ENCODE measurements at regions not wholly inside any gene's neighbourhood (a gene's known extent, or its start where the extent isn't known, plus 50 kb on each side); places are given as distances from the start of the nearest gene placed in this dataset.
"Not testable (repeated sequence)": the region's sequence is repeated elsewhere in the genome, so short reads cannot be mapped to it uniquely, and the experiment has no call there.

DNA sequence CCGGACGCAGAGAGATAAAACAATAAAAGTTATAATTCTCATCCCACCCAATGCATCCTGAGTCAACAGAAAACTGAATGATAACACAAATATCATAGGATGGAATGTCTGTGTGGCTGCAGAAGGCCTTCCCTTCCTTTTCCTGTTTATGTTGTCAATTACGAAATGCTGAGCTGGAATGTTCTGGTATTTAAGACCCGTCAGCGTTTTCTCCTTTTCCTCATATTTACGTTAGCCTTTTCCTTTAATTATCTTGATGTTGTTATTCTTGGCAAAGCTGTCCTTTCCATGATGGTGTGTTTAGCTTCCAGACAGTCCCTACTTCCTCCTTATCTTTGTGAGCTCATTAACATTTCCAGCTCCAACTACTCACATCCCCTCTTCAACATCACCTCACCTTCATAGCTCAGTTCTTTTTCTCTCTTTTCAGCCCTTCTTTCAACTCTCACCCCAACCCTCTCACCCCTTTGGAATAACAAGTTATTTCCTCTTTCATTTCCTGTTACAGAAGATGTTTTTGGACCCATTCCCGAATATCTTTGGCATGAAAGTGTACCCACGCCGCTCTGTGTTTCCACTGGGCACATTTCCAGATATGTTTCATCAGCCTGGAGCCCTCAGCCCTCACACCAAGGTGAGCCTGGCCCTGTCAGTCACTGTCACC lies 221.6 kb downstream of the NR2F1-AS1 start:
- DNase-seq, result peak; percentile 66

DNA sequence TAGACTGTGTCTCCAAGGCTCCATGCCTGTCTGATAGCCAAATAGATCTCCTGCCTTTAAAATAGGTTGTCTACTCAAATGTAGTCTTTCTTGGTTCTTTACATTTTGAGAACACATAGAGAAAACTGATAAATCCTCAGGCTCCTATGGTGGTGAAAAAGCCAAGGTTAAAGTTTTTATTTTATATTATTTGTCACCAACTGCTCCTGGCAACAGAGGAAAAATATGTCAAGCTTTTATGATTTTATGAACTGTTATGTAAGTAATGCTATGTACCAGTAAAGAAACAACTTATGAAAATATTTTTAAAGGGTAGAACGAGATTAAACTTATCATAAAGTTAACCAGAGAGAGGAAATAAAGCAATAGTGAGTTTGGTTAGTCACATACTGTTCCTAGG lies 222.8 kb downstream of the NR2F1-AS1 start:
- no peak for DNase-seq

DNA sequence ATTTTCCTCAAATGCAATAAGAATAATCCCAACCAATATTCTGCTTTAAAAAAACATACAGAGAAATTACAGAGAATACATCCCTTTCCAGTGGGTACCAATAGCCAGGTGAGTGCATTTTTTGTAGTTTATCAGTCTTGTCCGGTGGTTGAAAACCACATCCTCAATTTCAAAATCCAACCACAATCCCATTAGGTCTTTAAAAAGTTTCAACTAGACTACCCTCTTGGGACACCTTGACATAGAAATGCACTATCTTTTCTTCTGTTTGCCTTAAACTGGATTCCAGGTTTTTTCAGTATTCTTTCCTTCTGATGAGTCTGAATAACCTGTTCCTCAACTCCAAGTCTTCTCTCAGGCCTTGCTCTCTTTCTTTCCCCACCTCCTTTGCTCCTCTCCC lies 223.3 kb downstream of the NR2F1-AS1 start:
- no peak for DNase-seq

DNA sequence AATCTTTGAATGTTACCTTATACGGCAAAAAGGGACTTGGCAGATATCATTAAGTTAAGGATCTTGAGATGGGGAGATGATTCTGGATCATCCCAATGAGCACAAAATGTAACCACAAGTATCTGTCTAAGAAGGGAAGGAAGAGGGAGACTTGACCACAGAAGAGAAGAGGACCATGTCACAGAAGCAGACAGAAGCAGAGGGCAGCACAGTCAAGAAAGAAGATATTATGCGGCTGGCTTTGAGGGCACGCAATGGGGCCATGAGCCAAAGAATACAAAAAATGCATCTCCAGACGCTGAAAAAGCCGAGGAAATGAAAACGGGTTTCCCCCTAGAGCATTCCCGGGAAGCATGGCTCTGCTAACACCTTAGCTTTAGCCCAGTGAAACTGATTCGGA lies 225.3 kb downstream of the NR2F1-AS1 start:
- DNase-seq, result no peak

GRCh38 chr5:93352186-93352585 lies 228.8 kb downstream of the NR2F1-AS1 start:
- no peak for DNase-seq

DNA sequence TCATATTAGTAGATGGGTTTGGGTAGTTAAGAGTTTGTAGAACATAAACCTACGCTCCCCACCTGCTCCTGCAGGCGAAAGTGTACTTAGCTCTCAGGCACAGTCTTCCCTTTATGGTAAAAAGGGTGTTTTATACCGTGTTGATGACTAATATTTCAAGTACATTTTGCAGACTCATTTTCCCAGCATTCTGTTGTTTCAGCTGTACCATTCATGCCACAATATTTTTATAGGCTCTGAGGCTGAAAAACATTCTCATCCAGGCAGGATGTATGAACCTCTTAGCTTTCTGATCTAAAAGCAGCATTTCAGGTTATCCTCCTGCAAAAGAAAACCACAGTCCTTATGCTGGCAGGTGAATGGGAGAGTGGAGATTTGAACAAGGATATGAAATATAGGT lies 231.4 kb downstream of the NR2F1-AS1 start:
- peak; percentile 91 for DNase-seq

- no peak for DNase-seq
Observed at GRCh38 chr5:93348231-93348630, 232.8 kb downstream of the NR2F1-AS1 start.

- not testable (repeated sequence) for DNase-seq
Observed at GRCh38 chr5:93346850-93347249, 234.2 kb downstream of the NR2F1-AS1 start.

GRCh38 chr5:93346301-93346700 lies 234.7 kb downstream of the NR2F1-AS1 start:
- DNase-seq, result no peak

- no peak for DNase-seq
Observed at GRCh38 chr5:93343570-93343969, 237.4 kb downstream of the NR2F1-AS1 start.

DNA sequence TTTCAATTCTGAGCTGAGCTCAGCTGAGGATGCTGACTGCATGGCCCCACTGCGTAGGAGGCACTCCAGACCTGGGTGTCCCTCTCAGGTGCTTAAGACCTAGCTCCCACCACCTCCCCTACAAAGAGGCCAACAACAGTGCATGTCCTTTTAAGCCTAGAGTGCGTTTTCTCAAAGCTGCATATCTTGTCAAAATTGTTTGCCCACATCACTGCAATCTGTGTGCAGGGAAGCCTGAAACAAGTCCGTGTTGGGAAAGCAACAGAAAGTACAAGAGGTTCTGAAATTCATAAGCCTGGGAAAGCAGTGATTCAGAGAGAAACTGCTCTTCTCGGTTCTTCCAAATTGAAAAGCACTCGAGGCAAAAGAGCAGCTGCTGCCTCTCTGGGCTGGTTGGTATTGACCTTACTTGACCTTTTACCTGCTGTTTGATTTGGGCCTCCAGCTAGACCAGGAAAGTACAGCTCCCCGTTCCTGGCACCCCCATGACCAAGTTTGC lies 238.4 kb downstream of the NR2F1-AS1 start:
- DNase-seq, result peak; percentile 54

DNA sequence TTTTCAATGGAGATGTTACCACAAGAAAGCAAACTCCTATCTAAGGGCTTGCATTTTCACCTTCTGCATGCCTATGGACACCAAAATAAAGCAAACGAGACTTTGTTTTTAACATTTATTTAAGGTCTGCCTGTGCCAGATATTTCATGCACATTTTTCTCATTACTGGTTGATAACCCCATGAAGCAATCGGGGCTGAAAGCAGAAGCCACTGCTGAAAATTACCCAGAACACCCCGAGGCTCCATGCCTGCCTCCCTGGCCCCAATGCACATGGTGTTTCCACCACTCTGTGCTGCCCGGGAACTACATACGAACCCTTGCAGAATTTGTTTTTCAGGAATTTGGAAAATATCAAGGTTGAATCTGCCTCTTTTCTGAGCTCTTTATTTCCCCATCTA lies 240.1 kb downstream of the NR2F1-AS1 start:
- DNase-seq, result no peak

DNA sequence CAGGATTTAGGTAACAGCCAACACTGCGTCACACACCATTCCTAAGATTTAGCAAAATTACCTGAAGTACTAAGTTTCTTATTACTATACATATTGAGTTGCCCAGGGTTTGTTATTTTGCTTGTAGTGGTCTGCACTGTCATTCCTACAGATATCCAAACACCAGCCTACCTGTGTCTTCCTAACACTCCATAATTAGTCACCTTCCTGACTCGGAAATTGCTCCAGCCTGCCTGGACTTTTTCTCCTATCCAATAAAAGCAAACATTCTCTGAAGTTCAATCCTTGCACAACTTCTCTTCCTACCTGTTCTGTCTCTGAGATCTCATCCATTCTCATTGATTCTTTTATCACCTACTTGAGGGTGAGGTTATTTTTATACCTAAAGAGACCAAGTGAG lies 243.9 kb downstream of the NR2F1-AS1 start:
- DNase-seq, result no peak

DNA sequence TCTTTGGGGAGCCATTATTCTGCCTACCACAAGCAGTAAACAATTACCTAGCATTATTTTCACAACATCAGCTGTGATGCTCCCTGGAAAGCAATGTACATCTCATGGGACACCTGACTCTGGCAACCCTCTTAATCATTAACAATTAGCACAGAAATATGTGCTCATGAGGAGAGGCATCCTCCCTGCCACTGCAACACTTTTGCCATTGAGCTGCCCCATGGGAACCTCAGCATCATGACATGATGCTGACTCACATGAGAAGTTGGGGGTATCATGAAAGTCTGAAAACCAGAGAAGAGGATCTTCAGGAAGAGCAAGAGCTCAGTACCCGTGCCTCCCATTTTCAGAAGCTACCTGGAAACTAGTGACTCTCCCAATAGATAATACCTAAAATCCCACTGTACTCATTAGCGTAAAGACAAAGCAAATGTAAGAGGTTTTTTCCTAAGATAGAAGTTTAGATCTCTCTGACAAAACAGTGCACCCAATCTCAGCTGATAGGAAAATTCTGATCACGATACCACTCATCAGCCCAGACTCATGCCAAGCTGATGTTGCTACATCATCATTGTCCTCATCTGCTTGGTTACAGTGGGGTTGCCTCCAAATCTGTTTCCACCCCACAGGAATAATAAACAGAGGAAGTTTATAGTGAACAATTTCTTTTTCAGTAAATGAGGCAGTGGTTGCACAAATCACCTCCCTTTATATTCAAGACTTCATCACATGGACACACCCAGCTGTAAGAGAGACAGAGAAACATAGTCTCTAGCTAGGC lies 244.5 kb downstream of the NR2F1-AS1 start:
- DNase-seq, result no peak

- DNase-seq, result no peak
Observed at GRCh38 chr5:93331863-93332262, 249.2 kb downstream of the NR2F1-AS1 start.

GRCh38 chr5:93331241-93331640 lies 249.8 kb downstream of the NR2F1-AS1 start:
- no peak for DNase-seq

- DNase-seq, result no peak
Observed at GRCh38 chr5:93330506-93330905, 250.5 kb downstream of the NR2F1-AS1 start.

GRCh38 chr5:93329756-93330155 lies 251.3 kb downstream of the NR2F1-AS1 start:
- no peak for DNase-seq

- DNase-seq, result no peak
Observed at GRCh38 chr5:93328833-93329232, 252.2 kb downstream of the NR2F1-AS1 start.

- DNase-seq, result no peak
Observed at GRCh38 chr5:93327605-93328004, 253.4 kb downstream of the NR2F1-AS1 start.

DNA sequence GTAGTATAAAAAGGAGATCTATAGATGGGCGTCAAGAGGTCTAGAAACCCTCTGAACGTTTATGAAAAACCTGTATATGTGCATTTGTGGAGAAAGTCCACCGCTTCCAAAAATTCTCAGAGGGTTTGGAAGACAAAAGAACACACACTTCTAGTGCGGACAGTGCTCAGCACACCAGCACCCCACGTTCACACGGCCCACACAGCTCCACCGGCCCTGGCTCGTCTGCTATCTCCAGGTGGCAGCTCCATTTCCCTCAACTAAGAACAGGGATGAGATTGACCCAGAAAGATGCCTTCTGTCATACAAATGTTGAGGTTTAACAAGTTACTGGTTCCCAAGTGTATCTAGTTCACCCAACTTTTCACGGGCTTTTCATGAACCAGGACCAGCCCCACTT lies 255.1 kb downstream of the NR2F1-AS1 start:
- no peak for DNase-seq

DNA sequence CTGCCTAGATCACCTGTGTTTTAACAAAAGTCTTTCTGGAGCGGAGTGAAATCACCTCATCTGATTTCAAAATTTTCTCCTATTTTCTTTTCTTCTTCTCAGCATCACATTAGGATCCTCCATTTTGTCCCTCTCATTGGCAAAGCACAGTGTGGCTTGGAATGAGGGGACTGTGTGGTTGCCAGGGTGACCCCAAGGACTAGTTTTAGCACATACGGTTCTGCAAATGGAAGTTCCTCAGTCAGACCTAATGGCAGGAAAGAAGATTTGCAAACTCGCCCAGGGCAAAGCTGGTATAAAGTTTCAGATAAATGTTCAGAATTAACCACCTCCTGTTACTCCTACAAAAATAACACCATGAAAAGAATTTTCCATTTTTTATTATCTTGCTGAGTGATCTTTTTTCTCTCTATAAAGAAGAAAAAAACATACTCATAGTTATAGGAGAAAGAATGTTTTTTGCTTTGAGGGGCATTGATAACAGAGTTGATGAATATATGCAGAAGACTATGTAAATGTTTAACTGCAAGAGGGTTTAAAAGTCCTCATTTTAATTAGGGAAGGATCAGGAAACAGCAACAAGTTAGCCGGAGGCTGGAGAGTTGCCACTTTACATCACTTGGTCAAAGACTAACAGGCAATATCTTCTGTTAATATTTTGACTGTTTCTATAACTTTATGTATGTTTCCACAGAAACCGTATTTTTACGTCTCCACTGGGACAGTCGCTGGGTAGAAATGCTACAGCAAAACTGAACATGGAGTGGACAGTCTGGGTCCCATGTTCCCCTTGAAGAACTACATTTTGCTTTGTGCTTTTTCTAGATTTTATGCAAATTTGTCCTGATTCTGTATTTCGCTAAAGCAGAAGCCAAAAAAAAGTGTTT lies 257.8 kb downstream of the NR2F1-AS1 start:
- no peak for DNase-seq

DNA sequence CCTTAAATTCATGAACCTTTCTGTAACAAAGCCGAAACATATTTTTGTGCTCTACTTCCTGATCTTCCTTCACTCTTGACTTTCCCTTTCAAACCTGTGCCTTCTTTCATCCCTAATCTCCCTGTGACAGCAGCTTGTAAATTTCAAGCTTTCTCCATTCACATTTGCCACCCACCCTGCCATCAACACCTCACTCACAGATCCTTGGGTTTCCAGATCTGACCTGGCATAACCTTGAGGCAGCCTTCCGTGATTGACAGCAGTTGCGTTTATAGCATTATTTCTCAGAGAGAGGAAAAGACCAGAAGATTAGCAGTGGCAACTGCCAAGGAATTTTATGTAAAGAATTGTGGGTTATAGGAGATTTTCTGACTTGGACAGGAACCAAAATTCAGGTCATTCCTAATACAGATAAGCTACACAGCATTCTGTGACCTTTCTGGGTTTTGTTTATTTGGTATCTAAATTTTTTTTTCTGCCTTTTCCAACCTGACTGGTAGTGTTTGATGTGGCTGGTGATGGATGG lies 260.0 kb downstream of the NR2F1-AS1 start:
- DNase-seq, result no peak

Data from SHP77 treated with DMSO at 0.1 percent for 48 hours (cell line).